ENCODE measurements at regions not wholly inside any gene's neighbourhood (a gene's known extent, or its start where the extent isn't known, plus 50 kb on each side); places are given as distances from the start of the nearest gene placed in this dataset.

GRCh38 chr2:139162957-139163356 is 382.8 kb upstream of the NXPH2 start:
- no peak for ATAC-seq (ENCODE audit: low read depth)
- DNase-seq: no peak
- H3K4me1 Mint-ChIP-seq: no peaks in the 10 kb centered on the region
- H3K27me3 ChIP-seq (replicated peaks in 1 of 4; ENCODE audit: control extremely low read depth in 1 of 4, control insufficient read depth in 3 of 4, insufficient read depth in 4 of 4, low read length in 3 of 4): no peaks in the 10 kb centered on the region
- H4K20me1 ChIP-seq (ENCODE audit: control insufficient read depth, insufficient read depth, low read length, poor library complexity, severe bottlenecking): no peaks in the 10 kb centered on the region
- intact Hi-C loops (cut with micrococcal nuclease): no loop called here
- no peaks in the 10 kb centered on the region for H3K4me1 ChIP-seq (ENCODE audit: control insufficient read depth in 2 of 2, insufficient read depth in 2 of 2, low read length in 2 of 2)
- no peaks in the 10 kb centered on the region for H3K79me2 ChIP-seq (ENCODE audit: control insufficient read depth, insufficient read depth, low read length)
- H3K4me3 Mint-ChIP-seq: no peak overlapping the region
- H3K9ac ChIP-seq (ENCODE audit: low read length): no peak overlapping the region
- no peaks in the 10 kb centered on the region for H3K36me3 ChIP-seq (replicated peaks in 1 of 2; ENCODE audit: control extremely low read depth in 1 of 2, control insufficient read depth in 1 of 2, extremely low read depth in 1 of 2, insufficient read depth in 2 of 2, low read length in 1 of 2)
- no peak overlapping the region for H2AFZ ChIP-seq (ENCODE audit: insufficient read depth, low read depth, low read length, poor library complexity, severe bottlenecking)
- H3K27ac Mint-ChIP-seq: no peak overlapping the region
- H3K27me3 Mint-ChIP-seq: no peaks in the 10 kb centered on the region
- H3K4me3 ChIP-seq (ENCODE audit: control extremely low read depth in 1 of 5, extremely low read depth in 1 of 5, insufficient read depth in 1 of 5, low read depth in 2 of 5, low read length in 4 of 5): no peak overlapping the region
- H3K9me3 ChIP-seq (ENCODE audit: control extremely low read depth in 1 of 3, control insufficient read depth in 2 of 3, insufficient read depth in 1 of 3, low read length in 2 of 3): no peaks in the 10 kb centered on the region
- no CpG with 5 or more reads among the region's 1 CpG for WGBS (ENCODE audit: insufficient coverage)
- no peak overlapping the region for H3K4me2 ChIP-seq (replicated peaks; ENCODE audit: low read depth, low read length, poor library complexity, severe bottlenecking)
- POLR2A ChIA-PET: no interaction called here
- H3K9me3 Mint-ChIP-seq (ENCODE audit: insufficient read depth): no peaks in the 10 kb centered on the region
- CTCF ChIA-PET: no interaction called here
- no peak overlapping the region for H3K27ac ChIP-seq (ENCODE audit: low read length in 2 of 2)
- TF ChIP-seq EZH2 (IDR thresholded peaks at IDR 0.05; ENCODE audit: borderline replicate concordance, insufficient read depth, low read depth, low read length, poor library complexity, severe bottlenecking) (no peak), CTCF (IDR thresholded peaks at IDR 0.05) (no peak)

- Histone ChIP-seq H3K9me3 (ENCODE audit: control extremely low read depth in 1 of 3, control insufficient read depth in 2 of 3, insufficient read depth in 1 of 3, low read length in 2 of 3) (no peaks in the 10 kb centered on the region), H3K9ac (ENCODE audit: low read length) (no peak overlapping the region), H3K27me3 (replicated peaks in 1 of 4; ENCODE audit: control extremely low read depth in 1 of 4, control insufficient read depth in 3 of 4, insufficient read depth in 4 of 4, low read length in 3 of 4) (no peaks in the 10 kb centered on the region), H3K4me3 (ENCODE audit: control extremely low read depth in 1 of 5, extremely low read depth in 1 of 5, insufficient read depth in 1 of 5, low read depth in 2 of 5, low read length in 4 of 5) (no peak overlapping the region), H4K20me1 (ENCODE audit: control insufficient read depth, insufficient read depth, low read length, poor library complexity, severe bottlenecking) (no peaks in the 10 kb centered on the region), H3K36me3 (replicated peaks in 1 of 2; ENCODE audit: control extremely low read depth in 1 of 2, control insufficient read depth in 1 of 2, extremely low read depth in 1 of 2, insufficient read depth in 2 of 2, low read length in 1 of 2) (no peaks in the 10 kb centered on the region), H3K4me2 (replicated peaks; ENCODE audit: low read depth, low read length, poor library complexity, severe bottlenecking) (no peak overlapping the region), H3K4me1 (ENCODE audit: control insufficient read depth in 2 of 2, insufficient read depth in 2 of 2, low read length in 2 of 2) (no peaks in the 10 kb centered on the region), H3K79me2 (ENCODE audit: control insufficient read depth, insufficient read depth, low read length) (no peaks in the 10 kb centered on the region), H3K27ac (ENCODE audit: low read length in 2 of 2) (no peak overlapping the region), H2AFZ (ENCODE audit: insufficient read depth, low read depth, low read length, poor library complexity, severe bottlenecking) (no peak overlapping the region)
- Mint-ChIP-seq H3K4me3 (no peak overlapping the region), H3K9me3 (ENCODE audit: insufficient read depth) (no peaks in the 10 kb centered on the region), H3K27ac (no peak overlapping the region), H3K4me1 (no peaks in the 10 kb centered on the region), H3K27me3 (no peaks in the 10 kb centered on the region)
- DNase-seq: no peak
- TF ChIP-seq CTCF (IDR thresholded peaks at IDR 0.05): no peak
- TF ChIP-seq EZH2 (IDR thresholded peaks at IDR 0.05; ENCODE audit: borderline replicate concordance, insufficient read depth, low read depth, low read length, poor library complexity, severe bottlenecking): no peak
- intact Hi-C loops (cut with micrococcal nuclease): no loop called here
- ChIA-PET POLR2A (no interaction called here), CTCF (no interaction called here)
- no peak for ATAC-seq (ENCODE audit: low read depth)
- 73% methylated on average over 1 of the region's 2 CpGs for WGBS (ENCODE audit: insufficient coverage)
Observed at GRCh38 chr2:139162456-139162855, 382.3 kb upstream of the NXPH2 start.

Data from B cell (primary cell).